Neuronal stem cell (in vitro differentiated cells): ENCODE measurements at regions not wholly inside any gene's neighbourhood (a gene's known extent, or its start where the extent isn't known, plus 50 kb on each side); places are given as distances from the start of the nearest gene placed in this dataset.

Experiments
- DNase-seq: peaks from one replicate; pipeline ENCODE4 v3.0.0-alpha.2; 2013; ENCODE audit warnings: low spot score
- H2AFZ ChIP-seq: one replicate; pipeline ENCODE4 v1.6.1; 2013; ENCODE audit warnings: mild to moderate bottlenecking, low read length, inconsistent platforms
- H2AK5ac ChIP-seq: 2 replicates; pipeline ENCODE4 v1.6.1; 2013; ENCODE audit warnings: low read depth, mild to moderate bottlenecking, inconsistent platforms, low read length, moderate library complexity, mixed read lengths
- H2BK120ac ChIP-seq: 2 replicates; pipeline ENCODE4 v1.6.1; 2013; ENCODE audit warnings: low read depth, mild to moderate bottlenecking, inconsistent platforms, low read length, moderate library complexity, mixed read lengths
- H2BK12ac ChIP-seq: one replicate; pipeline ENCODE4 v1.6.1; 2013; ENCODE audit warnings: low read length, inconsistent platforms
- H2BK15ac ChIP-seq: 2 replicates; pipeline ENCODE4 v1.6.1; 2013; ENCODE audit warnings: mild to moderate bottlenecking, low read length, inconsistent platforms, mixed read lengths
- H2BK5ac ChIP-seq: one replicate; pipeline ENCODE4 v1.6.1; 2013; ENCODE audit warnings: inconsistent platforms, mild to moderate bottlenecking, low read length, moderate library complexity
- H3K14ac ChIP-seq: one replicate; pipeline ENCODE4 v1.6.1; 2013; ENCODE audit warnings: low read length, inconsistent platforms
- H3K18ac ChIP-seq: 2 replicates; pipeline ENCODE4 v1.6.1; 2013; ENCODE audit warnings: low read length, inconsistent platforms
- H3K23ac ChIP-seq: 2 replicates; pipeline ENCODE4 v1.6.1; 2013; ENCODE audit warnings: low read depth, mild to moderate bottlenecking, mixed read lengths, low read length, inconsistent platforms; ENCODE audit not compliant: poor library complexity
- H3K27ac ChIP-seq: replicated peaks from 3 replicates; pipeline ENCODE4 v1.5.1; 2013; ENCODE audit warnings: low read length, inconsistent platforms
- H3K27me3 ChIP-seq, 3 experiments: 2 replicates each; pipeline ENCODE4 v1.6.1; 2013; ENCODE audit warnings: low read length in 3 of 3, mild to moderate bottlenecking in 2 of 3, inconsistent platforms in 1 of 3, low read depth in 1 of 3, mixed read lengths in 1 of 3, moderate library complexity in 1 of 3; ENCODE audit not compliant: control insufficient read depth in 3 of 3, insufficient read depth in 3 of 3
- H3K36me3 ChIP-seq, 2 donors: replicated peaks in 1 of 2; 2 replicates each; pipeline ENCODE4 v1.6.1; 2013; ENCODE audit warnings: low read length in 2 of 2; ENCODE audit not compliant: control insufficient read depth in 2 of 2, insufficient read depth in 2 of 2
- H3K4ac ChIP-seq: 2 replicates; pipeline ENCODE4 v1.6.1; 2013; ENCODE audit warnings: inconsistent platforms, mild to moderate bottlenecking, low read length, moderate library complexity
- H3K4me1 ChIP-seq, 2 donors: 1 replicate in 1 of 2; 2 replicates in 1 of 2; pipeline ENCODE4 v1.6.1; 2013; ENCODE audit warnings: low read length in 2 of 2, low read depth in 1 of 2; ENCODE audit not compliant: control insufficient read depth in 2 of 2, insufficient read depth in 1 of 2
- H3K4me2 ChIP-seq: one replicate; pipeline ENCODE4 v1.6.1; 2013; ENCODE audit warnings: mild to moderate bottlenecking, low read length, inconsistent platforms; ENCODE audit not compliant: insufficient read depth, poor library complexity, severe bottlenecking
- H3K4me3 ChIP-seq, 2 donors: 2 replicates each; pipeline ENCODE4 v1.5.1; 2013; ENCODE audit warnings: low read length in 2 of 2, mild to moderate bottlenecking in 2 of 2, inconsistent platforms in 1 of 2, moderate library complexity in 1 of 2
- H3K79me1 ChIP-seq: one replicate; pipeline ENCODE4 v1.6.1; 2013; ENCODE audit warnings: low read depth, mild to moderate bottlenecking, inconsistent platforms, low read length, moderate library complexity
- H3K9ac ChIP-seq: one replicate; pipeline ENCODE4 v1.6.1; 2013; ENCODE audit warnings: mild to moderate bottlenecking, low read depth, low read length, inconsistent platforms; ENCODE audit not compliant: poor library complexity
- H3K9me3 ChIP-seq, 2 donors: replicated peaks in 1 of 2; 2 replicates each; pipeline versions ENCODE3 to v1.6.1; 2013; ENCODE audit warnings: low read length in 2 of 2, mild to moderate bottlenecking in 2 of 2, inconsistent platforms in 1 of 2, low read depth in 1 of 2, mixed read lengths in 1 of 2, moderate library complexity in 1 of 2; ENCODE audit not compliant: control insufficient read depth in 2 of 2, insufficient read depth in 1 of 2
- H4K8ac ChIP-seq: one replicate; pipeline ENCODE4 v1.6.1; 2013; ENCODE audit warnings: low read depth, mild to moderate bottlenecking, inconsistent platforms, low read length, moderate library complexity
- H4K91ac ChIP-seq: one replicate; pipeline ENCODE4 v1.6.1; 2013; ENCODE audit warnings: low read length, low read depth, mild to moderate bottlenecking, inconsistent platforms; ENCODE audit not compliant: poor library complexity
- WGBS, 2 donors: extraction: QIAGEN DNeasy Blood & Tissue Kit; methylation state at CpG; one replicate each; pipeline ENCODE4 v1.1.7; 2013; ENCODE audit warnings: missing lambda C conversion rate in 2 of 2, mixed read lengths in 1 of 2; ENCODE audit not compliant: insufficient read length in 2 of 2, insufficient replicate concordance in 1 of 2; ENCODE audit errors: extremely low coverage in 2 of 2; 5-methylcytosine and 5-hydroxymethylcytosine counted together

- DNase-seq: no peak
- Histone ChIP-seq H3K14ac (peak overlapping the region; percentile 23), H3K4me2 (no peak overlapping the region), H2BK5ac (no peak overlapping the region), H4K8ac (no peak overlapping the region), H3K79me1 (no peaks in the 10 kb centered on the region), H2BK15ac (peak overlapping the region; percentile 54), H3K9ac (no peak overlapping the region), H3K27ac (no peak overlapping the region), H3K4ac (no peak overlapping the region), H3K27me3 (peaks cover 0 to 3% (median 3%) of the 10 kb centered on the region in 3 experiments), H3K36me3 (no peaks in the 10 kb centered on the region), H3K9me3 (peaks cover 0 to 2% of the 10 kb centered on the region in 2 donors), H4K91ac (no peak overlapping the region), H2BK120ac (peak overlapping the region; percentile 98), H3K18ac (peak overlapping the region; percentile 74), H3K23ac (no peak overlapping the region), H2AK5ac (peak overlapping the region; percentile 95), H3K4me3 (no peak overlapping the region), H3K4me1 (peaks cover 19 to 20% of the 10 kb centered on the region in 2 donors), H2BK12ac (no peak overlapping the region), H2AFZ (no peak overlapping the region)
- no CpG with 5 or more reads among the region's 16 CpGs for WGBS, 2 donors
Measured at GRCh38 chr14:101627915-101628262, 66.6 kb downstream of the DIO3 start.

- no peak overlapping the region for H3K4me2 ChIP-seq
- H3K4me1 ChIP-seq: peaks cover 17 to 19% of the 10 kb centered on the region in 2 donors
- peak overlapping the region; percentile 61 for H2AK5ac ChIP-seq
- H4K8ac ChIP-seq: no peak overlapping the region
- H3K4ac ChIP-seq: peak overlapping the region; percentile 94
- peak overlapping the region; percentile 97 for H4K91ac ChIP-seq
- peaks cover 0 to 2% of the 10 kb centered on the region in 2 donors for H3K9me3 ChIP-seq
- no peak overlapping the region for H3K27ac ChIP-seq
- H3K9ac ChIP-seq: peak overlapping the region; percentile 70
- no peak overlapping the region for H3K14ac ChIP-seq
- no peaks in the 10 kb centered on the region for H3K36me3 ChIP-seq
- WGBS, 2 donors: no CpG with 5 or more reads among the region's 44 CpGs
- H3K27me3 ChIP-seq: peaks cover 0 to 3% (median 3%) of the 10 kb centered on the region in 3 experiments
- H2BK5ac ChIP-seq: peak overlapping the region; percentile 27
- H3K23ac ChIP-seq: peak overlapping the region; percentile 16
- peak overlapping the region; percentile 92 for H2BK15ac ChIP-seq
- peak overlapping the region; percentile 99 for H2AFZ ChIP-seq
- DNase-seq: peak; percentile 69
- peak overlapping the region; percentile 90 for H2BK120ac ChIP-seq
- peak overlapping the region; percentile 95 for H3K18ac ChIP-seq
- H3K4me3 ChIP-seq: peak overlapping the region in 1 of 2 donors; percentile 2
- peak overlapping the region; percentile 100 for H2BK12ac ChIP-seq
- no peaks in the 10 kb centered on the region for H3K79me1 ChIP-seq
Measured at GRCh38 chr14:101628471-101628966, 67.2 kb downstream of the DIO3 start.

GRCh38 chr14:101628975-101629374, 67.7 kb downstream of the DIO3 start:
- Histone ChIP-seq H2AK5ac (peak overlapping the region; percentile 61), H3K9me3 (peaks cover 0 to 2% of the 10 kb centered on the region in 2 donors), H3K18ac (peak overlapping the region; percentile 95), H3K4me2 (no peak overlapping the region), H2BK120ac (peak overlapping the region; percentile 90), H2BK15ac (peak overlapping the region; percentile 92), H3K23ac (peak overlapping the region; percentile 16), H3K14ac (no peak overlapping the region), H3K4ac (peak overlapping the region; percentile 94), H3K4me3 (no peak overlapping the region), H2AFZ (peak overlapping the region; percentile 99), H3K79me1 (no peaks in the 10 kb centered on the region), H4K8ac (no peak overlapping the region), H3K36me3 (no peaks in the 10 kb centered on the region), H3K9ac (peak overlapping the region; percentile 70), H2BK12ac (peak overlapping the region; percentile 100), H3K4me1 (peaks cover 13 to 15% of the 10 kb centered on the region in 2 donors), H2BK5ac (peak overlapping the region; percentile 27), H3K27ac (no peak overlapping the region), H3K27me3 (peaks cover 0 to 3% (median 3%) of the 10 kb centered on the region in 3 experiments), H4K91ac (no peak overlapping the region)
- no peak for DNase-seq
- WGBS, 2 donors: no CpG with 5 or more reads among the region's 8 CpGs

- H4K8ac ChIP-seq: no peak overlapping the region
Measured at GRCh38 chr14:101630056-101630965, 69.0 kb downstream of the DIO3 start.

More at GRCh38 chr14:101630056-101630965, 69.0 kb downstream of the DIO3 start:
- Histone ChIP-seq H3K14ac (no peak overlapping the region), H3K79me1 (no peaks in the 10 kb centered on the region), H2AK5ac (peak overlapping the region; percentile 88), H3K4me2 (no peak overlapping the region), H3K4ac (no peak overlapping the region), H3K27ac (no peak overlapping the region), H3K9ac (no peak overlapping the region), H2BK120ac (no peak overlapping the region), H2BK12ac (no peak overlapping the region), H3K27me3 (peaks cover 0 to 3% (median 3%) of the 10 kb centered on the region in 3 experiments), H2AFZ (no peak overlapping the region), H3K4me3 (no peak overlapping the region), H4K91ac (no peak overlapping the region), H2BK15ac (peak overlapping the region; percentile 59), H3K18ac (peak overlapping the region; percentile 40), H3K4me1 (peaks cover 3 to 5% of the 10 kb centered on the region in 2 donors), H3K9me3 (peaks cover 0 to 2% of the 10 kb centered on the region in 2 donors), H2BK5ac (no peak overlapping the region), H3K23ac (no peak overlapping the region), H3K36me3 (no peaks in the 10 kb centered on the region)
- DNase-seq: no peak
- no CpG with 5 or more reads among the region's 22 CpGs for WGBS, 2 donors
